ENCODE measurements at regions not wholly inside any gene's neighbourhood (a gene's known extent, or its start where the extent isn't known, plus 50 kb on each side); places are given as distances from the start of the nearest gene placed in this dataset.

- no peak overlapping the region for H3K4me3 Mint-ChIP-seq (ENCODE audit: unreplicated experiment)
- TF ChIP-seq, protein P1, sequence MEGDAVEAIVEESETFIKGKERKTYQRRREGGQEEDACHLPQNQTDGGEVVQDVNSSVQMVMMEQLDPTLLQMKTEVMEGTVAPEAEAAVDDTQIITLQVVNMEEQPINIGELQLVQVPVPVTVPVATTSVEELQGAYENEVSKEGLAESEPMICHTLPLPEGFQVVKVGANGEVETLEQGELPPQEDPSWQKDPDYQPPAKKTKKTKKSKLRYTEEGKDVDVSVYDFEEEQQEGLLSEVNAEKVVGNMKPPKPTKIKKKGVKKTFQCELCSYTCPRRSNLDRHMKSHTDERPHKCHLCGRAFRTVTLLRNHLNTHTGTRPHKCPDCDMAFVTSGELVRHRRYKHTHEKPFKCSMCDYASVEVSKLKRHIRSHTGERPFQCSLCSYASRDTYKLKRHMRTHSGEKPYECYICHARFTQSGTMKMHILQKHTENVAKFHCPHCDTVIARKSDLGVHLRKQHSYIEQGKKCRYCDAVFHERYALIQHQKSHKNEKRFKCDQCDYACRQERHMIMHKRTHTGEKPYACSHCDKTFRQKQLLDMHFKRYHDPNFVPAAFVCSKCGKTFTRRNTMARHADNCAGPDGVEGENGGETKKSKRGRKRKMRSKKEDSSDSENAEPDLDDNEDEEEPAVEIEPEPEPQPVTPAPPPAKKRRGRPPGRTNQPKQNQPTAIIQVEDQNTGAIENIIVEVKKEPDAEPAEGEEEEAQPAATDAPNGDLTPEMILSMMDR (IDR thresholded peaks at IDR 0.05; ENCODE audit: partially characterized antibody, unreplicated experiment) = no peak
- H3K4me1 Mint-ChIP-seq (ENCODE audit: low read depth, unreplicated experiment) = no peaks in the 10 kb centered on the region
- no peak overlapping the region for H3K27ac Mint-ChIP-seq (ENCODE audit: unreplicated experiment)
- no peaks in the 10 kb centered on the region for H3K36me3 Mint-ChIP-seq (ENCODE audit: unreplicated experiment)
- peaks cover 7% of the 10 kb centered on the region for H3K9me3 Mint-ChIP-seq (ENCODE audit: unreplicated experiment)
- DNase-seq = no peak
- H3K27me3 Mint-ChIP-seq (ENCODE audit: unreplicated experiment) = peaks cover 7% of the 10 kb centered on the region
Observed at GRCh38 chr14:104371917-104372316, 207.6 kb upstream of the C14orf180 start.

GRCh38 chr14:104372390-104373054 is 207.0 kb upstream of the C14orf180 start:
- no peak overlapping the region for H3K4me3 Mint-ChIP-seq (ENCODE audit: unreplicated experiment)
- H3K4me1 Mint-ChIP-seq (ENCODE audit: low read depth, unreplicated experiment) = no peaks in the 10 kb centered on the region
- DNase-seq = no peak
- TF ChIP-seq, protein P1 (IDR thresholded peaks at IDR 0.05; ENCODE audit: partially characterized antibody, unreplicated experiment) = no peak
- peaks cover 7% of the 10 kb centered on the region for H3K27me3 Mint-ChIP-seq (ENCODE audit: unreplicated experiment)
- H3K9me3 Mint-ChIP-seq (ENCODE audit: unreplicated experiment) = peaks cover 7% of the 10 kb centered on the region
- H3K27ac Mint-ChIP-seq (ENCODE audit: unreplicated experiment) = no peak overlapping the region
- H3K36me3 Mint-ChIP-seq (ENCODE audit: unreplicated experiment) = no peaks in the 10 kb centered on the region

- H3K27me3 Mint-ChIP-seq (ENCODE audit: unreplicated experiment) = peaks cover 7% of the 10 kb centered on the region
- H3K4me3 Mint-ChIP-seq (ENCODE audit: unreplicated experiment) = no peak overlapping the region
- TF ChIP-seq, protein P1 (IDR thresholded peaks at IDR 0.05; ENCODE audit: partially characterized antibody, unreplicated experiment) = no peak
- no peak overlapping the region for H3K27ac Mint-ChIP-seq (ENCODE audit: unreplicated experiment)
- DNase-seq = no peak
- peaks cover 7% of the 10 kb centered on the region for H3K9me3 Mint-ChIP-seq (ENCODE audit: unreplicated experiment)
- H3K4me1 Mint-ChIP-seq (ENCODE audit: low read depth, unreplicated experiment) = no peaks in the 10 kb centered on the region
- H3K36me3 Mint-ChIP-seq (ENCODE audit: unreplicated experiment) = no peaks in the 10 kb centered on the region
Observed at GRCh38 chr14:104373055-104373854, 206.3 kb upstream of the C14orf180 start.

DNA sequence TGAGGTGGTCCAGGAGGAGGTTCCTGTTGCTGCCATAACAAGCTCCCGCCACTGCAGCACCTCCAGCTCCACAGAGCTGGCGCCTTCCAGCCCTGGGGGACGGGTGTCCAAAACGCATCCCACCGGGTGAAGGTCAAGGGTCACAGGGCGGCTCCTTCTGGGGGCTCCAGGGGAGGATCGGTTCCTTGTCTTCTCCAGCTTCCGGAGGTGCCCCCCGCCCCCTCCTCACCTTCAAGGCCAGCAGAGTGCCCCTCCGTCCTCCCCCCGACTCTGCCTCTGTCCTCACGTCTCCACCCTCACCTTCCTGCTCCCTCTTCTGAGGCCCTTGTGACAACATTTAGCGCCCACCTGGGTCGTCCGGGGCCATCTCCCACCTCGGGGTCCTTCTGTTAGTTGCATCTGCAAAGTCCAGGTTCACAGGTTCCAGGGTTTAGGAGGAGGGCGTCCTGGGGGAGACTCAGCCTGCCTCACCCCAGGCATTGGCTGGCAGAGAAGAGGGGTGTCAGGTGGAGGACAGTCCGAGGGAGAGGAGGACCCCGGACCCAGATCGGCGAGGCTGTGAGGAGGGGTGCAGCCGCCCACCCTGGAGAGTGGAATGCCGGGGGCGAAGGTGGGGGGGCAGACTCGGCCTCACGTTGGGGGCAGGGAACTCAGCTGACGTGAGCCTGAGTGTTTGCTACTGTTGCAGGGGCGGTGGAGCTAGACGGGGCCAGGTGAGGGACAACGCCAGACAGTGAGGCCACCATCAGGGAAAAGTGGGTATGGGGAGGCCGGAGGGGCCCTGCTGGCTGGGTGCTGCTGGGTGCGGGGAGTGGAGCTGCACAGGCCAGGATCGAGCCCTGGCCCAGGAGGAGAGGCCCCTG is 205.5 kb upstream of the C14orf180 start:
- Mint-ChIP-seq H3K27ac (ENCODE audit: unreplicated experiment) (no peak overlapping the region), H3K4me3 (ENCODE audit: unreplicated experiment) (no peak overlapping the region), H3K27me3 (ENCODE audit: unreplicated experiment) (peaks cover 9% of the 10 kb centered on the region), H3K4me1 (ENCODE audit: low read depth, unreplicated experiment) (peaks cover 2% of the 10 kb centered on the region), H3K36me3 (ENCODE audit: unreplicated experiment) (no peaks in the 10 kb centered on the region), H3K9me3 (ENCODE audit: unreplicated experiment) (peaks cover 7% of the 10 kb centered on the region)
- no peak for DNase-seq
- TF ChIP-seq, protein P1 (IDR thresholded peaks at IDR 0.05; ENCODE audit: partially characterized antibody, unreplicated experiment) = no peak

All from glutamatergic neuron (in vitro differentiated cells).